ENCODE measurements at regions not wholly inside any gene's neighbourhood (a gene's known extent, or its start where the extent isn't known, plus 50 kb on each side); places are given as distances from the start of the nearest gene placed in this dataset.
"Not testable (repeated sequence)": the region's sequence is repeated elsewhere in the genome, so short reads cannot be mapped to it uniquely, and the experiment has no call there.

GRCh38 chrX:125378205-125378604 lies 58.5 kb downstream of the TEX13C start:
- DNase-seq (ENCODE audit: low spot score): no peak

DNA sequence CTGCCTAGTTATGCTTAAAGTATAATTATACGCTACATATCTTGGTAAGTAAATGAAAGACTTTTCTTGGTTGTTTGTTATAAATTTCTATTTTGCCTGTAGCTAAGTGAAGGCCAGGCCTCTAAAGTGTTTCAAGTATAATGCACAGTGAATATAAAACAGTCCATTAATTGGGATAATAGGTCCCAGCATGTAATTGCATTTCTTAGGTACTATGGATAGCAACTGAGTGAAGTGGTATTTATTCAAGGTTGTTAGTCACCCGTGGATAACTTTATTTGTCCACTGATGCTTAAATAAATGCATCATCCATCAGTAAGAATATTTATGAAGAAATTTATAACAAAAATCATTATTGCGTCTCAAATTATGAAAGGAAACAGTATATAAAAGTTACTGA lies 59.1 kb downstream of the TEX13C start:
- DNase-seq (ENCODE audit: low spot score): no peak

GRCh38 chrX:125382148-125382628 lies 62.5 kb downstream of the TEX13C start:
- no peak for DNase-seq (ENCODE audit: low spot score)

DNA sequence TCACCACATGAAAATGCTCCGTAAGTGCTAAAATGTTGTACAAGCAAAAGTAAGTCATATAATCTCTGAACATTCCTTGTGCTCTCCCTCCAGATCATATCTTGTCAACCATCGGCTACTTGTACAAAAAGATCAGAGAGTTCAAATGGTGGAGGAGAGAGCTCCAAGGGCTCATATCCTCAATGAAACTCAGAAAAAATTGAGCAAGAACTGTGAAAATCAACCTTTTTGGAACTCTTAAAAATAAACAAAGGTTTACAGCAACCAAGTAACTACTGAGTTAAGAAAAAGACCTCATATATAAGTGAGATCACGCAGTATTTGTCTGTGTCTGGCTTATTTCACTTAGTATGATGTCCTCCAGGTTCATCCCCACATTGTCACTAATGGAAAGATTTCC lies 63.2 kb downstream of the TEX13C start:
- no peak for DNase-seq (ENCODE audit: low spot score)

DNA sequence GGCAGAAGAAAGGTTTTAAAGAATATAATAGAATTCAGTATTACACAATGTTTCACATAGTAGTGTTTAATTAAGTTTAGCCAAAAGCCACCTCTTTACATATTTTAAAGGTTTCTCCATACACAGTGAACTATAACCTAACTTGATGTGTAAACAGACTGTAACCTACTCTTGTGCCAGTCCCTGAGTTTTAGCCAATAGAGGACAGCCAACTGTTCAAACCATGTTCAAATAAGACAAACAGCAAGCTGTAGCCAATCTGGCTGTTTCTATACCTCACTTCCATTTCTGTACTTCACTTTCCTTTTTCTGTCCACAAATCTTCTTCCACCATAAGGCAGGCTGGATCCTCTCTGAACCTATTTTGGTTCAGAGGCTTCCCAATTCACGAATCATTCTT lies 65.2 kb downstream of the TEX13C start:
- no peak for DNase-seq (ENCODE audit: low spot score)

- DNase-seq (ENCODE audit: low spot score): no peak
Measured at GRCh38 chrX:125387945-125388344, 68.3 kb downstream of the TEX13C start.

- DNase-seq (ENCODE audit: low spot score): no peak
Measured at GRCh38 chrX:125394449-125394848, 74.8 kb downstream of the TEX13C start.

- DNase-seq (ENCODE audit: low spot score): no peak
Measured at GRCh38 chrX:125395626-125396025, 76.0 kb downstream of the TEX13C start.

GRCh38 chrX:125398959-125399440 lies 79.3 kb downstream of the TEX13C start:
- DNase-seq (ENCODE audit: low spot score): no peak

DNA sequence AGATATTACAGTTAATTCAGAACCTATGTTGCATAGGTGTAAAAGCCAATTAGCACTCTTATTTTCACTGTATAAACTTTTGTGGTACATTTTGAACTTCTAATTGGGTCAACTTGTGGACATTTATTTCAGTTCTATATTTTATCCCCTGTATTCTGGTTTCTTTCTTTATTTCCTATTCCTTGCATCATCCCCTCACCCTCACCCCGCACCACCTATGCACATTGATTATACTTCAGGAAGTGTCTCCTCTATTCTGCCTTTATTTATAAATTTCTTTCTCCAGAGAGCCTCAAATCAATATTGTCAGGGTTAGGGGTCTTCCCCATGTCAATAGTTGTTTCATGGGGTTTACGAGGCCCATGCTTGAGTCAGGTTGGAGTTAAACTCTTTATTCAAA lies 83.1 kb downstream of the TEX13C start:
- DNase-seq (ENCODE audit: low spot score): no peak

GRCh38 chrX:125404667-125405160 lies 85.0 kb downstream of the TEX13C start:
- DNase-seq (ENCODE audit: low spot score): no peak

DNA sequence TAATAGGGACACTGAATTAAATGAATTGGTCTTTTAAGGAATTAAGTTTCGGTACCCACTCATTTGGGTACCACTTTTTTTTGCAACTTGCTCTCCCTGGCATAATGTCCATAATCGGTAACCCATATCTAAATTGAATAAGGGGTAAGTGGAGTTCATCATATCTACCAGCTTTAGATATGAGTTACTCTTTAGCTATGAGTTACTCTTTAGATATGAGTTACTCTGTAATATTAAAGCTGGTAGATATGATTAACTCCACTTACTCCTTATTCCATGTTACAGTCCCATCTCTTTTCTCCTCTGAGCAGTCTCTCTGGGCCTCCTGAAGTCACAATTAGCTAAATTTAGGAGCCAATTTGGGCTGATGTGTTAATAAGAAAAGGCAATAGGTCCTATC lies 85.7 kb downstream of the TEX13C start:
- no peak for DNase-seq (ENCODE audit: low spot score)

DNA sequence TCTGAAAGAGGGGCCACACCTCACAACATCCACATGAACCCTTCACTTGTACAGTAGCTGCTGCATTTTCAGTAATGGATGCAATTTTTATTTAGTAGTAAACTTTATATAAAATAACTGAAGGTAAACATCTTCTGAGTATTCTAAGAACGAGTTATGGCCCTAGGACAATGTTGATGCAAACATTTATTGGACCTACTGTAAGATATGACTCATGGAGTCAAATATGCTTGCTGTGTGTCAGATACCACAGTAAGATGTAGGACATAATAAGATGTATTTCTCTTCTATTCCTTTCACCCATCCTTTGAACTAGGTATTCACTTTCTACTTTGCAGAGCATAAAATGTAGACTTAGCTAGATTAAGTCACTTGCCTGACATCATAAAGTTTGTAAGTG lies 87.6 kb downstream of the TEX13C start:
- DNase-seq (ENCODE audit: low spot score): no peak

DNA sequence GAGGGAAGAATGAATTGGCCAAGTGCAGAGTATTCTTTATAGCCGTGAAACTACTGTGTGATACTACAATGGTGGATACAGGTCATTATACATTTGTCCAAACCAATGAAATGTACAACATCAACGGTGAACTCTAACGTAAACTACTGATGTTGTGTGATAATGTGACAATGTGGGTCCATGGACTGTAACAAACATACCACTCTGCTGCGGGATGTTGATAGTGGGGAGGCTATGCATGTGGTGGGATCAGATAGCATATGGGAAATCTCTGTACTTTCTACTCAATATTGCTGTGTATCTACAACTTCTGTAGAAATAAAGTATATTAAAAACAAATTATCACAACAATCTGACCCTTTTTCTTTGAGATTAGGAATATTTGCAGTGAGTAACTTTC lies 101.1 kb downstream of the TEX13C start:
- no peak for DNase-seq (ENCODE audit: low spot score)

GRCh38 chrX:125422986-125423385 lies 103.3 kb downstream of the TEX13C start:
- DNase-seq (ENCODE audit: low spot score): no peak

DNA sequence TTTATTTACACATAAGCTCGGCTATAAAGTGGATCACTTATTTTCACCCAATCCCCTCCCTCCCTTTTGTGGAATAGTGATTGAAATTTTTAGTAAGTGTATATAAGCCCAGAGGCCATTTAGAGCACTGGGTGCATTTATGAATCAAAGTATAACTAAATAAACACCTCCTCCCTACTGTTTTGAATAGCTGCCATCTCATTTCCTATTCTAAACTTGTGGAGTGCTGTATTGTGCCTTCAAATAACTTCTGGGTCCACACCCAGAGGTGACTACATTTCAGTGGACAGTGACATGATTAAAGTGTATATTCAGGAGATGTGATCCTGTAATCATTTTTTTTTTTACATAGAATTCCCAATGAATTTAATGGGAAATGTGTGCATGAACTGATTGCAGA lies 104.9 kb downstream of the TEX13C start:
- DNase-seq (ENCODE audit: low spot score): no peak

- DNase-seq (ENCODE audit: low spot score): peak; percentile 7
Measured at GRCh38 chrX:125436855-125437254, 117.2 kb downstream of the TEX13C start.

GRCh38 chrX:125439194-125439849 lies 119.7 kb downstream of the TEX13C start:
- DNase-seq (ENCODE audit: low spot score): no peak

DNA sequence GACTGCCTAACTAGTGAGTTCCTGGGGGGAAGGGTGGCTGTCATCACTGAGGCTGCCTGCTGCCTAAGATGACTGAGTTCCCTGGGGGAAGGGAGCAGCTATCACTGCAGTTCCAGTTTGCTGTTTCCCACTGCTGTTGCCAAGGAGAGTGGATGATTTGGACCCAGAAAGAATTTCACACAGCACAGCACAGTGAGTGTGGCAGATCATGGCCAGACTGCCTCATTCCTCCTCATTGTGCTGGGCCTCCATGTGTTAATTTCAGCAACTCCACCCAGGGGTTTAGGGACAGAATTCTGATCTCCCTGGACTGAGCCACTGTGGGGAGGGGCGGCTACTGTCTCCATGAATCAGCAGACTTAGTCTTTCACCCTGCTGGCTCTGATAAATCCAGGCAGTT lies 125.0 kb downstream of the TEX13C start:
- no peak for DNase-seq (ENCODE audit: low spot score)

- DNase-seq (ENCODE audit: low spot score): no peak
Measured at GRCh38 chrX:125475482-125475881, 155.8 kb downstream of the TEX13C start.

DNA sequence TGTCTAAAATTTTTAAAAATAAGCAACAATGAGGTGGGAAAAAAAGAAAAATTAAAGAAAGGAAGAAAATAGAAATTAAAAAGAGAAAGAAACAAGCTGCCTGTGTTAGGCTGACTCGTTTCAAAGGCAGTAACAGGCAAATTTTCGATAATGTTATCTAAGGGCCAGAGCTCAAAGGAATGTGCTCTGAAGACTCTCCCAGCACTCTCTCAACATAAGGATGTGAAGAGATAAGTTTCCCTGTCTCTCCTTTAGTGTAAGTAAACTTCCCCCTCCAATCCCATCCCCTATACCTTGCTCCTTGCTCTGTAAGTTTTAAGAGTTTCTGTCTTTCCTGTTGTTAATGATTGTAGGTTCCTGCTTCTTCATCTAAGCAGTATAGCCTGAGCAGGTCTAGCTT lies 172.8 kb downstream of the TEX13C start:
- no peak for DNase-seq (ENCODE audit: low spot score)

- DNase-seq (ENCODE audit: low spot score): not testable (repeated sequence)
Measured at GRCh38 chrX:125493004-125493403, 173.3 kb downstream of the TEX13C start.

DNA sequence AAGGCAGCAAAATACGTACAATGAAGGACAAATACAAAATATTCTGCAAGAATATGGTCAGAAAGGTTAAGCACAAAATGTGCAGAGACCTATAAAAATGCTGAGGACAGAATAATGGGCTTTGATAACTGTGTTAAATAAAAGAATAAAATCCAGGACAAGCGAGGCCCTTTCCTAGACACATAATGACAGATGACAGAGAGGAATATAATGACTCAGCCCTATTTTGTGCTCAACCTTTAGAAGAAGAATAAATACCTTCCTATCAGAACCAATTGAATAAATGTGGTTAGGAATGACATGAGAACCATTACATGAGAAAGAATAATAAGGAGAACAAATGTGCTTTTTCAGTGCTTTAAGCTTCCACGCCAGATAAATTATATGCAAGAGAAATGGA lies 178.0 kb downstream of the TEX13C start:
- no peak for DNase-seq (ENCODE audit: low spot score)

DNA sequence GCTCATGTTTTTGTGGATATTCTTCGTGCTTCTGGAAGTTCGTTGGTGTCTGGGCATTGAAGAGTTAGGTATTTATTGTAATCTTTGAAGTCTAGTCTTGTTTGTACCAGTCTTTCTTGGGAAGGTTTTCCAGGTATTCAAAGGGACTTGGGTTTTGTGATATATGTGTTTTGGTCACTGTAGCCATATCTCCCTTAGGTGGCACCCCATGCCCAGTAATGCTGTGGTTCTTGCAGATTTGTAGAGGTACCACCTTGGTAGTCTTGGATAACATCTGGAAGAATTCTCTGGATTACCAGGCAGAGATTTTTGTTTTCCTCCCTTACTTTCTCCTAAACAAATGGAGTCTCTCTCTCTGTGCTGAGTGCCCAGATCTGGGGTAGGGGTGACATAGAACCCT lies 184.1 kb downstream of the TEX13C start:
- no peak for DNase-seq (ENCODE audit: low spot score)
